Loucy (cell line): ENCODE measurements at regions not wholly inside any gene's neighbourhood (a gene's known extent, or its start where the extent isn't known, plus 50 kb on each side); places are given as distances from the start of the nearest gene placed in this dataset.

Experiments used
- H2AFZ ChIP-seq: fragments of 200-600 bp; sonication (generic); 2 replicates; pipeline ENCODE4 v1.6.0; 2016; ENCODE audit warnings: antibody characterized with exemption, mild to moderate bottlenecking, low read length, moderate library complexity
- H3F3A ChIP-seq: fragments of 200-600 bp; 2 replicates; pipeline ENCODE4 v1.6.0; 2016; ENCODE audit warnings: antibody characterized with exemption, low read depth, mild to moderate bottlenecking
- H3K27me3 ChIP-seq: fragments of 200-600 bp; sonication (generic); 2 replicates; pipeline ENCODE4 v1.6.1; 2014; ENCODE audit warnings: low read length, mild to moderate bottlenecking; ENCODE audit not compliant: insufficient read depth, poor library complexity, severe bottlenecking
- H3K36me3 ChIP-seq: fragments of 200-600 bp; sonication (generic); 2 replicates; pipeline ENCODE4 v1.6.1; 2016; ENCODE audit warnings: low read length; ENCODE audit not compliant: insufficient read depth
- H3K4me1 ChIP-seq: fragments of 200-600 bp; sonication (generic); 2 replicates; pipeline ENCODE4 v1.5.1; 2014; ENCODE audit warnings: low read length, mild to moderate bottlenecking; ENCODE audit not compliant: insufficient read depth, poor library complexity, severe bottlenecking
- H3K4me2 ChIP-seq: fragments of 200-600 bp; sonication (generic); 2 replicates; pipeline ENCODE4 v1.6.0; 2014; ENCODE audit warnings: antibody characterized with exemption, low read length, low read depth, mild to moderate bottlenecking; ENCODE audit not compliant: poor library complexity, severe bottlenecking
- H3K4me3 ChIP-seq: fragments of 200-600 bp; sonication (generic); 2 replicates; pipeline ENCODE4 v1.5.1; 2014; ENCODE audit warnings: low read length, mild to moderate bottlenecking, mixed read lengths; ENCODE audit not compliant: poor library complexity, severe bottlenecking
- H3K79me2 ChIP-seq: fragments of 200-600 bp; sonication (generic); 2 replicates; pipeline ENCODE4 v1.6.1; 2014; ENCODE audit warnings: low read length; ENCODE audit not compliant: insufficient read depth
- H3K9ac ChIP-seq: fragments of 200-600 bp; sonication (generic); 2 replicates; pipeline ENCODE4 v1.6.0; 2014; ENCODE audit warnings: mild to moderate bottlenecking, low read depth, low read length, moderate library complexity; ENCODE audit not compliant: poor library complexity, severe bottlenecking
- H3K9me2 ChIP-seq: fragments of 200-600 bp; sonication (generic); replicated peaks from 2 replicates; pipeline ENCODE4 v1.6.1; 2016; ENCODE audit warnings: low read depth, low read length, mixed read lengths
- H3K9me3 ChIP-seq: fragments of 200-600 bp; sonication (generic); 2 replicates; pipeline ENCODE4 v1.6.1; 2014; ENCODE audit warnings: mild to moderate bottlenecking, antibody characterized with exemption, low read length, low read depth; ENCODE audit not compliant: insufficient read depth
- H4K20me1 ChIP-seq: fragments of 200-600 bp; sonication (generic); 2 replicates; pipeline ENCODE4 v1.6.0; 2014; ENCODE audit warnings: antibody characterized with exemption, low read length, mild to moderate bottlenecking; ENCODE audit not compliant: insufficient read depth, poor library complexity, severe bottlenecking
- CTCF ChIP-seq: fragments of 200-600 bp; sonication (generic); conservative IDR thresholded peaks from 2 replicates; pipeline ENCODE4 v1.5.1; 2014; ENCODE audit warnings: mild to moderate bottlenecking, antibody characterized with exemption, low read length
- EZH2phosphoT487 ChIP-seq: fragments of 200-600 bp; IDR thresholded peaks from 2 replicates; pipeline ENCODE4 v1.6.1; 2018; ENCODE audit warnings: antibody characterized with exemption, mild to moderate bottlenecking, moderate library complexity, borderline replicate concordance

- Histone ChIP-seq H3K9me3 (no peaks in the 10 kb centered on the region), H3K9ac (no peak overlapping the region), H4K20me1 (no peaks in the 10 kb centered on the region), H3K36me3 (no peaks in the 10 kb centered on the region), H2AFZ (no peak overlapping the region), H3K9me2 (no peaks in the 10 kb centered on the region), H3K4me2 (no peak overlapping the region), H3K27me3 (no peaks in the 10 kb centered on the region), H3F3A (no peaks in the 10 kb centered on the region), H3K4me3 (no peak overlapping the region), H3K79me2 (no peaks in the 10 kb centered on the region), H3K4me1 (no peaks in the 10 kb centered on the region)
- TF ChIP-seq EZH2phosphoT487 (no peak), CTCF (no peak)
These were observed 1010.3 kb downstream of the NAALADL2 start for GRCh38 chr3:175869404-175869803.

- Histone ChIP-seq H3K9ac (no peak overlapping the region), H3K9me2 (no peaks in the 10 kb centered on the region), H3K9me3 (no peaks in the 10 kb centered on the region), H3K4me1 (no peaks in the 10 kb centered on the region), H3K4me2 (no peak overlapping the region), H3K27me3 (no peaks in the 10 kb centered on the region), H3K79me2 (no peaks in the 10 kb centered on the region), H3K4me3 (no peak overlapping the region), H2AFZ (no peak overlapping the region), H4K20me1 (no peaks in the 10 kb centered on the region), H3F3A (no peaks in the 10 kb centered on the region), H3K36me3 (no peaks in the 10 kb centered on the region)
- TF ChIP-seq CTCF, result no peak
These were observed 1009.5 kb downstream of the NAALADL2 start for GRCh38 chr3:175868626-175869025.

GRCh38 chr3:175865724-175866123 lies 1006.6 kb downstream of the NAALADL2 start:
- Histone ChIP-seq H3K9me3 (no peaks in the 10 kb centered on the region), H3K4me1 (no peaks in the 10 kb centered on the region), H3K4me3 (no peak overlapping the region), H3K27me3 (no peaks in the 10 kb centered on the region), H3K4me2 (no peak overlapping the region), H3K9ac (no peak overlapping the region), H3F3A (no peaks in the 10 kb centered on the region), H2AFZ (no peak overlapping the region), H3K36me3 (no peaks in the 10 kb centered on the region), H3K79me2 (no peaks in the 10 kb centered on the region), H3K9me2 (no peaks in the 10 kb centered on the region), H4K20me1 (no peaks in the 10 kb centered on the region)
- TF ChIP-seq CTCF (no peak), EZH2phosphoT487 (no peak)
